NCI-H460 (cell line): ENCODE measurements at regions not wholly inside any gene's neighbourhood (a gene's known extent, or its start where the extent isn't known, plus 50 kb on each side); places are given as distances from the start of the nearest gene placed in this dataset.
"Not testable (repeated sequence)": the region's sequence is repeated elsewhere in the genome, so short reads cannot be mapped to it uniquely, and the experiment has no call there.

Experiments
- DNase-seq: peaks from one replicate; pipeline ENCODE4 v3.0.0-alpha.2; 2016; ENCODE audit warnings: low read depth; ENCODE audit errors: extremely low read depth

- DNase-seq: no peak
Measured at GRCh38 chr5:17398866-17399835, 98.9 kb upstream of the TAF11L2 start.

- DNase-seq: no peak
Measured at GRCh38 chr5:17399931-17400330, 98.1 kb upstream of the TAF11L2 start.

- no peak for DNase-seq
Measured at GRCh38 chr5:17400724-17401469, 97.1 kb upstream of the TAF11L2 start.

DNA sequence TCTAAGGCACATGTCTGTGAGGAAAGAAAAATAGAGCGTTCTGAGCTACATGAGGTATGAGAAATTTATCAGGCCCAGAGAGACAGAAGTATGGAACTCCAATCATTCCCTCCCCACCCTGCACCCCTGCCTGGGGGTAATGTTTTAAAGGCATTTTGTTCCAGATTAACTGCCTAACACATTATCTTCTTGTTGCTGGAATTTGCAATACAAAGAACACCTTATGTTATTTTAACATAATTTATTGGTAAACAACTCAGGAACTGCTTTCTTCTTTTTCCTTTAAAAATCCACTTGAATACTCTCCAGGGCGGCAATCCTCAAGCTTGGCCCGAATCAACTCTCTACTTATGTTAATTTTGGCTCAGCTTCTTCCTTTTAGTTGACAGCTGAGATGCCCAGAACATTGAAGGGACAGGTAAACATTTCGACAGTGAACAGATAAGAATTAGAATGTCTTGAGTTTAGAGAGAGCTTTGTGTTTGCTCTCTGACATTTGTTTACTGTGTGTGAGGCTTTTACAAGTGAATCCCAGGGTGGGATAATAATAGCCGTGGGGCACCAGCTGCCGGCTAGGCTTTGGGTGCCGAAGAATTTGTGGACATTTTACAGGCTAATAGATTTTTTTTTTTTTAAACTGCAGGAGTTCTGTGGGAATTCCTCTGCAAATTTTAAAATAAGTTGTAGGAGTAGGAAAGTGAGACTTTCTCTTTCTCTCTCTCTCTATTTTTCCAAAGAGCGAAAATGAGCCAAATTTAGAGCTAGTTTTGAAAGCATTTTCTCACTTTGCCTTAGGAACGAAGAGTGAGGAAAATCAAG, 96.4 kb upstream of the TAF11L2 start:
- DNase-seq: no peak

- DNase-seq: no peak
Measured at GRCh38 chr5:17402289-17403121, 95.5 kb upstream of the TAF11L2 start.

DNA sequence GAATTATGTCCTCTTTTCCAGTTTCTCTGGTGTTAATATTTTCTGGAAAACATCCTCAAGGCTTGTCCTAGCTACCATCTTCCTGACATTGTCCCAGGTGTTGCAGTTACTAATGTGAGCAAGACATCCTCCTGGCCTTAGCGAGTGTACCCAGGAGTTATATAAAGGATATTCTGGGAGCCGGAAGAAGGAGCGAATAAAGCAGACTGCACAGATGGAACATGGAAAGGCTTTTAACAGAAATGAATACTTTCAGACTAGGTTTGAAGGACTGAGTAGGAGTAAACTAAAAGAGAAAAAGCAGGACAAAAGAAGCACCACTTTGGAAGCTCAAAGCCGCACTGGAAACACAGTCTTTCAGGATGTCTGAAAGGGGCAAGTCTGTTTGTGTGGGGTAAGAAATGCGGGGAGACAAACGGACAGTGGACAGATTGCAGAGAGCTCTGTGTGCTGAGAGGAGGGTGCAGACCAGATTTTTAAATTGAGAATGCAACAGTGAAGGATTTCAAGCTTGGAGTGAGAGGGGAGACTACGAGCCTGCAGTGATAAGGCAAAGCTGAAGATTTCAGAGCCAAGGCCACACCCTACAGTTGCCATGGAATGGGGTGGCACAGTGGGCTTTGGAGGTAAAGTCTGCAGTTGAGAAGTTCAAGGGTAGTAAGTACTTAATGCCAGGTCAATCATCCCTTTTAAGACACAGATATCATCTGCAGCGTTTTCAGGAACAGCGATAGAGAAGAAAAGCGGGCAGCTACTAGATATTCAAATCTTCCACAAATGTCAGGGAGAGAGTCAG, 94.1 kb upstream of the TAF11L2 start:
- no peak for DNase-seq

DNA sequence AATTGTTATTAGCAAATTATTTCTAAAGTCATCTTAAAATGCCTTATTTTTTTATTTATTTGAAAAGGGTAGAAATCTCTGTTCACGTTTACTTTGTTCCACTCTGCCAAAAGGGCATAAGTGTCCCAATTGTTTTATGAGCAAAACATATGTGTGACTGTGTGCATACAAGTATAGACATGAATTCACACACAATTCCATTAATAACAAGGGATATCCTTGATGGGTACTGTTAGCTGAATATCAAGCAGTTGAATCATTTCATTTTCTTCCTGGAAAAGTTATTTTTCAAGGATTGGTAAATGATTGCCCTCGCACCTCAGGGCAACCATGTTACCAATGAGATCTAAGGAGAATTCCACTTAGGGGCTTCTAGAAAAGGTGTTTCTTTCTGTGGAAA, 92.1 kb upstream of the TAF11L2 start:
- DNase-seq: no peak

- DNase-seq: no peak
Measured at GRCh38 chr5:17406423-17406838, 91.6 kb upstream of the TAF11L2 start.

DNA sequence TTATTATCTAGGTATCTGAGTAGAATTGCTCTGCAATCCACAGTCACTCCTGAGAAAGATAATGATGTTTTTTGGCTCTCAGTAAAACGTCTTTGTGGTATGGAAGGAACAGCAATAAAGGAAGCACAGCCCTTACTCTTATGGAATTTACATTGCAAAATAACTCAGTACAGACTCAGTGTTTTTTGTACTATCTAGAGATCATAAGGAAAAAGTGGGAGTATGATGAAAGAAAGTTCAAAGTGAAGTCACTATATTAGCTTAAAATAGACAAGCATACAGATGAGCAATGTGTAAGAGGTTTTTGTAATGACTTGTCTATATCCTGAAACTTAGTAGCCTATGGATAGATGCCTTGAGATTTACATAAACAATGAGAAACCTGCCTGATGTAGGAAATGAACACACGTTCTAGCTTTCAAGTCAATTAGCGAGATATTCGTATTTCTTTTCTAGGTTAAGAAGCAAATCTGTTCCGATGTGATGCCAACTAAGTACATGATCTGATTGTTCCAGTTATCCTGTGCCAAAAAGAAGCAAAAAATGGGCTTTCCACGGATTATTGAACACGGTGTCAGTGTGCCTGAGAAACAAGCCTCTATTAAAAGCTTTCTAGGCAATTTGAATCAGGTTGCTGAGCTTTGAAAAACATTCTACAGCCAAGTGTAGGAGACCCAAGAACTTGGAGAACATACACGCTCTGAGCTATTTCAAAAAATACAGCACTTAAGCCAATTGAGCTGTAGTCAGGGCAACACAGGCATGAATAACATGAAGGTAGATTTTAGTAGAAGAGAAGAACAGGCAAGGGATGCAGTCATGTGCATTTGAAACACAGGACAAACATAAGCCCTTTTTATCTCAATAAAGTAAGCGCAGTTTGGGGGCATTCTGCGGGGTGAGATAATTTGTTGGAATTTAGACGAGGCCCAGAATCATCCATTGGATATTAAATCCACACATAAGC, 86.3 kb upstream of the TAF11L2 start:
- DNase-seq: no peak

- no peak for DNase-seq
Measured at GRCh38 chr5:17412760-17413671, 85.0 kb upstream of the TAF11L2 start.

DNA sequence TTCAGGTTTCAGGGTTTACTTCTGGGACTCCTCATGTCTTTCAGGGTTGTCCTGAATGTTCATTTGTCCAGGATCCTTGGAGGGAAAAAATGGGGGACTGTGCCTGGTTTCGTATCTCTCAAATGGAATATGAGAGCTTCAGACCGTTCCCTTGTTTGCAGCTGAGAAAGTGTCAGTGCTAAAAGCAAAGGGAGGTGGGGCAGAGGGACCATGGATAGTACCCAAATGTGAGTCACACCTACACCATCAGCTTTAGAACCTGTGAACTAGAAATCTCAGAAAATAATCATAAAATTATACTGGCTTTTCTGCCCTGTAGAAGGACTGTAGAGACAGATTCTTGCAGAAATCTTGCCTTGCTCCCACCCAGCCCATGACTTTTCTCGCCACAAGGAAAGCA, 84.3 kb upstream of the TAF11L2 start:
- no peak for DNase-seq

DNA sequence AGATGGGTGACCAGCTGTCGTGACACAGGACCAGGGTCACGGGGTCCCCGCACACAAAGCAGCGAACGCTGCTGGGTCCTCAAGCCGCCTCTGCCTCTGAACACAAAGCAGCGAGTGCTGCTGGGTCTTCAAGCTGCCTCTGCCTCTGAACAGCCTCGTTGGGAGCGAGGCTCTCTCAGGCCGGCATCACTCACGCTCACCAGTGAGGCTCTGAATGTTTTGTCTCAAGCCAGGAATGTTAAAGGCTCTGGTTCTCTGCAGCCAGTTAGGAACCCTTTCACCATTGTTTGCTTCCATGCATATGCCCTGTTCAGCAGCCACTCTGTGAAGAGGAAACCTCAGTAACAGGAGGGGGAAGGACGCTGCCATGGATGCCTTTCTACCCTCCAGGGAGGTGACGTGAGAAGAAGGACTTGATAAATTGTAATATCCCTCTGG, 82.7 kb upstream of the TAF11L2 start:
- no peak for DNase-seq

GRCh38 chr5:17416374-17416773, 81.7 kb upstream of the TAF11L2 start:
- not testable (repeated sequence) for DNase-seq

- no peak for DNase-seq
Measured at GRCh38 chr5:17424674-17425073, 73.4 kb upstream of the TAF11L2 start.

GRCh38 chr5:17425385-17426070, 72.5 kb upstream of the TAF11L2 start:
- DNase-seq: no peak

- DNase-seq: no peak
Measured at GRCh38 chr5:17426104-17426749, 71.8 kb upstream of the TAF11L2 start.
